GM12801 (cell line): ENCODE measurements at regions not wholly inside any gene's neighbourhood (a gene's known extent, or its start where the extent isn't known, plus 50 kb on each side); places are given as distances from the start of the nearest gene placed in this dataset.

Source experiments
- TF ChIP-seq, protein P1 (sequence below): IDR thresholded peaks from one replicate; pipeline ENCODE4 v1.5.1; 2011; ENCODE audit warnings: control low read depth; ENCODE audit not compliant: insufficient read length; ENCODE audit errors: extremely low read depth

DNA sequence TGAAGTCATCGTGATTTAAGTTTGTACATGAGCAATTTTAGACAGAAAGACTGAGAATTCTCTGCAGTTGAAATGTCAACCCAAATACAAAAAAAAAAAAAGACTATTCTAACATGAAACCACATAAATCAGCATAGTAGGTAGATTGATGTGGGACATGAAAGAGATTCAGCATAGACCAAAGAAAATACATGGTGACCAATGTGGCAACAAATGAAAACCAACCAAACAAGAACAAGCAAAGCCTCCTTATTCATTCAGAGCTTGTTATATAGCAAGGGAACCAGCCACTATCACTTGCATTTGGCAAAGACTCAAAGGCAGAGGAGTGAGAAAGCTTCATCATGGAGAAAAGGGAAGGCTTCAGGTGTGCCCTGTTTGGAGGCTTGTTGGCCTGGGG is 144.4 kb upstream of the TMPO start:
- TF ChIP-seq, protein P1, sequence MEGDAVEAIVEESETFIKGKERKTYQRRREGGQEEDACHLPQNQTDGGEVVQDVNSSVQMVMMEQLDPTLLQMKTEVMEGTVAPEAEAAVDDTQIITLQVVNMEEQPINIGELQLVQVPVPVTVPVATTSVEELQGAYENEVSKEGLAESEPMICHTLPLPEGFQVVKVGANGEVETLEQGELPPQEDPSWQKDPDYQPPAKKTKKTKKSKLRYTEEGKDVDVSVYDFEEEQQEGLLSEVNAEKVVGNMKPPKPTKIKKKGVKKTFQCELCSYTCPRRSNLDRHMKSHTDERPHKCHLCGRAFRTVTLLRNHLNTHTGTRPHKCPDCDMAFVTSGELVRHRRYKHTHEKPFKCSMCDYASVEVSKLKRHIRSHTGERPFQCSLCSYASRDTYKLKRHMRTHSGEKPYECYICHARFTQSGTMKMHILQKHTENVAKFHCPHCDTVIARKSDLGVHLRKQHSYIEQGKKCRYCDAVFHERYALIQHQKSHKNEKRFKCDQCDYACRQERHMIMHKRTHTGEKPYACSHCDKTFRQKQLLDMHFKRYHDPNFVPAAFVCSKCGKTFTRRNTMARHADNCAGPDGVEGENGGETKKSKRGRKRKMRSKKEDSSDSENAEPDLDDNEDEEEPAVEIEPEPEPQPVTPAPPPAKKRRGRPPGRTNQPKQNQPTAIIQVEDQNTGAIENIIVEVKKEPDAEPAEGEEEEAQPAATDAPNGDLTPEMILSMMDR, result no peak

DNA sequence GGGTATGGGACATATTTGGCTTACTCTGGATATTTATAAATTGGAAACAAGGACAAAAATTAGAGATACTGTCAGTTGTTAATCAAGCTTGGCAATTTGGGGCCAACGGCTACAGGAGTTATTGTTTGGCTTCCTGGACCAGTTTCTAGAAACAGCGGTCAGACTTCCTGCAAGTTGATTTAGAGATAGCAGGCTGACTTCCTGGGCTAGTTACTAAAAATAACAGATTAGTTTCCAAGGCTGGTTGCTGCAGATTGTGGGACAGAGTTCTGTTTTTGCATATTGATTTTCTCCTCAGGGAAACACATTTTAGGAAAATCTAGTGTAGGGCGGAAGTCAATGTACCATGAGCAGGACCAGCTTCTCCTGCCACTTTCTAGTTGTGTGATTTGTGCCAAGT is 144.0 kb upstream of the TMPO start:
- TF ChIP-seq, protein P1, result no peak

DNA sequence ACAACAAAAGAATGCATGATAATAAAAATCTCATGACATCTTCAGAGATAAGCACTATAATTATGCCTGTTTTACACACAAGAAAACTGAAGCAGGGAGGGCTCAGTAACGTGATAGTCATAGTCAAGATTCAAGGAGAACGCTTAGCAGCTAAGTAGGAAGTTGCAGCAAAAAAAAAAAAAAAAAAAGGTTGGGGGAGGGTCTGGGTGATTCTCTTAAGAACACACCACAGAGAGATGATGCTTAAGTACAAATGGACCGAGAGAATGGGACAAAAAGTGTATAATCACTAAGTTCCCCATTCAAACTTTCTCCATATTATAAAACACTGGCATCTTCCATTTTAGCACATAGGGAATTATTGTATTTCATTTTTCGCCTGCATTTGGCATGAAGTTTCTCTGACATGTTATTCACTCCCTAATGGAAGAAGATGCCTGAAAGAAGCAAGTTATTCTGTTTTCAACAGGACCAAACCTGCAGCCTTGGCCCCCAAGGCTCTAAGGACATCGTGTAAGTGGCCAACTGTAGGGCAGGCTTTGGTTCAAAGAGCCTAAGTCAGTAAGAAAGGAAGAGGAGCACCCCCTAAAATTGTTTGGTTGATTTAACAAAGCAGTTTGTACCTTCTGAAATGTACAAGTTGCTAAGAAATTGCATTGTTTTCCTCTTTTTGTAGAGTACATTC is 142.9 kb upstream of the TMPO start:
- TF ChIP-seq, protein P1, result no peak

DNA sequence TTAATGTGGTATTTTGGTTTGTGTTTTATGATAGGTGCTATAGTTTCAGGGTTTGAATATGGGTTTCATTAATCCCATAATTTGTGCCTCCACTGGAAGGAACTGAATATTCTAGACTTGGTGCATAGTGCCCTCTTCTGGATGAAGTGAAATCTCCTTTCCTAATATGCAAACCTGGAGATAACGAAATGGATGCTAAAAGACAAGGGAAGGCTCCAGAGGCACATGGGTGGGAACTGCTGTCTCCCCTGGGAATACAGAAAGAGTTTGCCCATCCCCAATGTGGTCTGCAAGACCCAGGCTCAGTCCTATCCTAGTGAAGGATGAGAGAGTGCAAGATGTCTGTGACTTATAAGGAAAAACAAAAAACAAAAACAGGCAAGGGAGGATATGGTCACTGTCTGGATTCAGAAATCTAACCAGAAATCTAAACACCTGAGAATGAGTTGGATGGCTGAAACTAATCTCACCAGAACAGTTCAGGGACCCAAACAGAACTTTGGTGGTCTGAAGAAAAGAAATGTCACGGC is 142.3 kb upstream of the TMPO start:
- TF ChIP-seq, protein P1, result no peak

DNA sequence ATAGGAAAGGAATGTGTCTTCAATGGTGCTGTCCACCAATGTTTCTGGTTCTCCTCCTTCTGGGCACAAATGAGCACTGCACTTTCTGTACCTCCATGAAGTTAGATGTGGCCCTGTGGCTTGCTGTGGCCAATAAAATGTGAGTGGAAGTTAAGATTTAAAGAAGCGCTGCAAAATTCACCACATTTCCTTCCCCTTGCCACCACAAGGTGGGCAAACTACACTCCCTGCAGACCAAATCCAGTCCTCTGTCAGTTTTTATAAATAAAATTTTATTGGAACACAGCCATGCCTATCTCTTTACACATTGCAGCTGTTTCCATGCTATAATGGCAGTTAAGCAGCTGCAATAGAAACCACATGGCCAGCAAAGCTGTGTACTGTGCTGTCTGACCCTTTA is 141.4 kb upstream of the TMPO start:
- TF ChIP-seq, protein P1, result no peak

DNA sequence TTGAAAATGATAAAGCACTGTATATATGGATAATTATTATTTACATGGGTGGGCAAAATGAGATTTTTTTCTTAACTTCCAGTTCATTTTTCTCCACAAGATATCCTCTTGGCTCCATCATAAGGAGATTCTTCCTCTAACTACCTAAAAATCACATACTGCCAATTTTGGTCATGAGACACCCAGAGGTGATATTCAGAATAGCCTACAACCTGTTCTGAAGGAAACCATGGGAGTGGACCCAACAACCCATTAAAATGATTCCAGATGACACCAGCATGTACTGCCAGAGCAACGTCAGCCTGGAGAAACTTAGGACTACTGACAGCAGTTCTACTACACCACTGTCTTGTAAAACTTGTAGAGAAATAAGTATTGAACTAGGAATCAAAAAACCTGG is 136.3 kb upstream of the TMPO start:
- TF ChIP-seq, protein P1, result no peak

DNA sequence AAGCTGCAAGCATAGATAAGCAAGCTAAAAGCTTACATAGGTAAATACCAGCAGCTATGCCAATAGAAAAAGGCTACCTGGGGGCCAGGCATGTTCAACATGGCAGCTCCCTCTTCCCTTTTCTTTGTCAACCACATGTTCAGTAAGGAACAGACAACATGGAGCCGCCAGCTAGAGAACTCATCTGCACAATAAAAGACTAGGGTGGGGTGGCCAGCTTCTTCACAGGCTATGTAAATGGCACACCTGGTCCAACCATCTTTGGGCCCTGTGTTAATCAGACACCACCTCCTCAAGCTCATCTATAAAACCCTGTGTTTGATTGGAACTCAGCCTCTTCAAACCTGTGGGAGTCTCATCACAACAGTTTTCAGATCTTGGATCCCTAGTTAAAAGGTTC is 129.7 kb upstream of the TMPO start:
- TF ChIP-seq, protein P1, result no peak
